CD14-positive monocyte (primary cell): ENCODE measurements at regions not wholly inside any gene's neighbourhood (a gene's known extent, or its start where the extent isn't known, plus 50 kb on each side); places are given as distances from the start of the nearest gene placed in this dataset.
A peak's percentile ranks its signal among the peaks of the same experiment; 100 is the strongest.

Experiments used
- DNase-seq, 3 donors: peaks; one replicate each; pipeline ENCODE4 v3.0.0-alpha.2; 2011 to 2022
- H2AFZ ChIP-seq: 2 replicates; pipeline ENCODE4 v1.6.0; 2012; ENCODE audit warnings: mild to moderate bottlenecking, low read depth, low read length, inconsistent platforms; ENCODE audit not compliant: insufficient read depth, poor library complexity, severe bottlenecking
- H3K27ac ChIP-seq, 2 donors: 1 replicate in 1 of 2; 2 replicates in 1 of 2; pipeline ENCODE4 v1.5.1; 2012 to 2013; ENCODE audit warnings: low read length in 2 of 2, control low read depth in 1 of 2, inconsistent platforms in 1 of 2, low read depth in 1 of 2, mild to moderate bottlenecking in 1 of 2
- H3K27me3 ChIP-seq, 2 donors: one replicate each; pipeline versions ENCODE4 v1.6.0 to v1.6.1; 2011 to 2013; ENCODE audit warnings: low read length in 2 of 2; ENCODE audit not compliant: control insufficient read depth in 2 of 2, insufficient read depth in 2 of 2
- H3K36me3 ChIP-seq, 2 donors: replicated peaks in 1 of 2; 1 replicate in 1 of 2; 2 replicates in 1 of 2; pipeline versions ENCODE4 v1.5.1 to v1.6.1; 2012 to 2013; ENCODE audit warnings: low read length in 2 of 2, control low read depth in 1 of 2, inconsistent platforms in 1 of 2, mild to moderate bottlenecking in 1 of 2; ENCODE audit not compliant: insufficient read depth in 2 of 2, control insufficient read depth in 1 of 2
- H3K4me1 ChIP-seq, 2 donors: 1 replicate in 1 of 2; 2 replicates in 1 of 2; pipeline versions ENCODE4 v1.5.1 to v1.6.1; 2012 to 2013; ENCODE audit warnings: low read length in 2 of 2, control low read depth in 1 of 2, inconsistent platforms in 1 of 2, mild to moderate bottlenecking in 1 of 2, moderate library complexity in 1 of 2; ENCODE audit not compliant: insufficient read depth in 2 of 2, control insufficient read depth in 1 of 2
- H3K4me2 ChIP-seq: replicated peaks from 2 replicates; pipeline ENCODE3; 2012; ENCODE audit warnings: low read length, moderate library complexity, mild to moderate bottlenecking; ENCODE audit not compliant: poor library complexity, severe bottlenecking; ENCODE audit errors: extremely low read depth
- H3K4me3 ChIP-seq, 3 experiments: fragments of 200-600 bp in 1 of 3; sonication (generic) in 1 of 3; replicated peaks in 1 of 3; 1 replicate in 2 of 3; 2 replicates in 1 of 3; pipeline ENCODE4 v1.5.1; 2011 to 2013; ENCODE audit warnings: low read length in 3 of 3, mild to moderate bottlenecking in 3 of 3, control low read depth in 2 of 3, low read depth in 2 of 3, inconsistent platforms in 1 of 3, moderate library complexity in 1 of 3
- H3K79me2 ChIP-seq: 2 replicates; pipeline ENCODE4 v1.6.0; 2012; ENCODE audit warnings: mild to moderate bottlenecking, control low read depth, inconsistent platforms, low read length, moderate library complexity; ENCODE audit not compliant: insufficient read depth
- H3K9ac ChIP-seq: 2 replicates; pipeline ENCODE4 v1.6.0; 2017; ENCODE audit warnings: low read length, mild to moderate bottlenecking; ENCODE audit not compliant: insufficient read depth, poor library complexity, severe bottlenecking
- H3K9me3 ChIP-seq, 2 donors: replicated peaks in 1 of 2; 1 replicate in 1 of 2; 2 replicates in 1 of 2; pipeline versions ENCODE4 v1.5.1 to v1.6.1; 2012 to 2013; ENCODE audit warnings: low read length in 2 of 2, control low read depth in 1 of 2; ENCODE audit not compliant: control insufficient read depth in 1 of 2, insufficient read depth in 1 of 2
- H4K20me1 ChIP-seq: 2 replicates; pipeline ENCODE4 v1.6.0; 2012; ENCODE audit warnings: mild to moderate bottlenecking, low read length, control low read depth, moderate library complexity; ENCODE audit not compliant: insufficient read depth
- H3K27ac Mint-ChIP-seq, 7 donors: one replicate each; pipeline ENCODE4 v1.8.0; 2020; ENCODE audit warnings: mild to moderate bottlenecking in 7 of 7, mixed read lengths in 7 of 7, moderate library complexity in 6 of 7, inconsistent platforms in 2 of 7
- H3K27me3 Mint-ChIP-seq, 3 donors: one replicate each; pipeline ENCODE4 v1.8.0; 2021 to 2022; ENCODE audit warnings: low read depth in 3 of 3, mild to moderate bottlenecking in 3 of 3, mixed read lengths in 3 of 3, moderate library complexity in 3 of 3, inconsistent platforms in 1 of 3
- H3K36me3 Mint-ChIP-seq, 2 donors: one replicate each; pipeline ENCODE4 v1.8.0; 2020; ENCODE audit warnings: mixed read lengths in 2 of 2, inconsistent platforms in 1 of 2, mild to moderate bottlenecking in 1 of 2
- H3K4me1 Mint-ChIP-seq: one replicate; pipeline ENCODE4 v1.8.0; 2020; ENCODE audit warnings: mild to moderate bottlenecking, mixed read lengths
- H3K4me3 Mint-ChIP-seq, 2 donors: one replicate each; pipeline ENCODE4 v1.8.0; 2020; ENCODE audit warnings: mild to moderate bottlenecking in 2 of 2, mixed read lengths in 2 of 2, moderate library complexity in 1 of 2
- H3K9me3 Mint-ChIP-seq, 7 donors: one replicate each; pipeline ENCODE4 v1.8.0; 2020 to 2022; ENCODE audit warnings: mixed read lengths in 7 of 7, mild to moderate bottlenecking in 6 of 7, moderate library complexity in 6 of 7, inconsistent platforms in 2 of 7
- whole genome bisulfite sequencing: methylation state at CpG from one replicate; pipeline ENCODE4 v1.1.5; 2013; ENCODE audit warnings: missing lambda C conversion rate; ENCODE audit not compliant: insufficient coverage; 5-methylcytosine and 5-hydroxymethylcytosine counted together
- intact Hi-C, 2 donors: fragments of 100-400 bp; cut with micrococcal nuclease; formaldehyde crosslinking; loops; one replicate each; pipeline versions ENCODE4 v1.15.0 to v1.15.1; 2023
- TF ChIP-seq, protein P1 (sequence below): fragments of 200-600 bp; IDR thresholded peaks from one replicate; pipeline ENCODE4 v1.8.0; 2022; ENCODE audit warnings: antibody characterized with exemption, mild to moderate bottlenecking

DNA sequence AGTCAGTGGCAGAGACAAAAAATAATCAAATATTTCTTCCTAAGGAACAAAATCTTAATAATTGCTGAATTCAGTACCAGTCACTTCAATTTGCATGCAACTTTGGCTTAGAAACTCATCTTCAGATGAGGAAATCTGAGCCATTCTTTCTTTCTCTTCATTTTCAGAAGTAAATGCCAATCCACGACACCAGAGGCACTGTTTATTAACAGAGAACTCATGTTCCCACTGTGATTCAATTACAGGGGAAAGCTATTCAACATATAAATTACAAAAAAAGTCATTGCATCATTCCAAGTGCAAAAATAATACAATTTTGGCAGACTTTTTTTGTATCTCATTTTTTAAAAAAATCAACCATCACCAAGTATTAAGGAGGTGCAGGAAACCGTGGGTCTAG is 816.1 kb upstream of the TMEM132C start:
- TF ChIP-seq, protein P1, sequence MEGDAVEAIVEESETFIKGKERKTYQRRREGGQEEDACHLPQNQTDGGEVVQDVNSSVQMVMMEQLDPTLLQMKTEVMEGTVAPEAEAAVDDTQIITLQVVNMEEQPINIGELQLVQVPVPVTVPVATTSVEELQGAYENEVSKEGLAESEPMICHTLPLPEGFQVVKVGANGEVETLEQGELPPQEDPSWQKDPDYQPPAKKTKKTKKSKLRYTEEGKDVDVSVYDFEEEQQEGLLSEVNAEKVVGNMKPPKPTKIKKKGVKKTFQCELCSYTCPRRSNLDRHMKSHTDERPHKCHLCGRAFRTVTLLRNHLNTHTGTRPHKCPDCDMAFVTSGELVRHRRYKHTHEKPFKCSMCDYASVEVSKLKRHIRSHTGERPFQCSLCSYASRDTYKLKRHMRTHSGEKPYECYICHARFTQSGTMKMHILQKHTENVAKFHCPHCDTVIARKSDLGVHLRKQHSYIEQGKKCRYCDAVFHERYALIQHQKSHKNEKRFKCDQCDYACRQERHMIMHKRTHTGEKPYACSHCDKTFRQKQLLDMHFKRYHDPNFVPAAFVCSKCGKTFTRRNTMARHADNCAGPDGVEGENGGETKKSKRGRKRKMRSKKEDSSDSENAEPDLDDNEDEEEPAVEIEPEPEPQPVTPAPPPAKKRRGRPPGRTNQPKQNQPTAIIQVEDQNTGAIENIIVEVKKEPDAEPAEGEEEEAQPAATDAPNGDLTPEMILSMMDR: no peak
- H3K27ac Mint-ChIP-seq: no peak overlapping the region
- H3K4me1 Mint-ChIP-seq: no peaks in the 10 kb centered on the region
- Histone ChIP-seq H3K79me2 (no peaks in the 10 kb centered on the region), H4K20me1 (no peaks in the 10 kb centered on the region), H3K36me3 (no peaks in the 10 kb centered on the region), H3K9me3 (peaks cover 10 to 13% of the 10 kb centered on the region in 2 donors), H2AFZ (no peak overlapping the region), H3K9ac (no peak overlapping the region), H3K4me3 (no peak overlapping the region), H3K4me2 (no peak overlapping the region), H3K27me3 (peaks cover 0 to 19% of the 10 kb centered on the region in 2 donors), H3K27ac (no peak overlapping the region), H3K4me1 (no peaks in the 10 kb centered on the region)
- H3K36me3 Mint-ChIP-seq: no peaks in the 10 kb centered on the region
- no peak for DNase-seq
- no CpG with 5 or more reads among the region's 2 CpGs for WGBS
- intact Hi-C loops: no loop called here
- peaks cover 3 to 13% (median 5%) of the 10 kb centered on the region in 7 donors for H3K9me3 Mint-ChIP-seq
- H3K4me3 Mint-ChIP-seq: no peak overlapping the region
- peaks cover 10 to 22% (median 15%) of the 10 kb centered on the region in 3 donors for H3K27me3 Mint-ChIP-seq

DNA sequence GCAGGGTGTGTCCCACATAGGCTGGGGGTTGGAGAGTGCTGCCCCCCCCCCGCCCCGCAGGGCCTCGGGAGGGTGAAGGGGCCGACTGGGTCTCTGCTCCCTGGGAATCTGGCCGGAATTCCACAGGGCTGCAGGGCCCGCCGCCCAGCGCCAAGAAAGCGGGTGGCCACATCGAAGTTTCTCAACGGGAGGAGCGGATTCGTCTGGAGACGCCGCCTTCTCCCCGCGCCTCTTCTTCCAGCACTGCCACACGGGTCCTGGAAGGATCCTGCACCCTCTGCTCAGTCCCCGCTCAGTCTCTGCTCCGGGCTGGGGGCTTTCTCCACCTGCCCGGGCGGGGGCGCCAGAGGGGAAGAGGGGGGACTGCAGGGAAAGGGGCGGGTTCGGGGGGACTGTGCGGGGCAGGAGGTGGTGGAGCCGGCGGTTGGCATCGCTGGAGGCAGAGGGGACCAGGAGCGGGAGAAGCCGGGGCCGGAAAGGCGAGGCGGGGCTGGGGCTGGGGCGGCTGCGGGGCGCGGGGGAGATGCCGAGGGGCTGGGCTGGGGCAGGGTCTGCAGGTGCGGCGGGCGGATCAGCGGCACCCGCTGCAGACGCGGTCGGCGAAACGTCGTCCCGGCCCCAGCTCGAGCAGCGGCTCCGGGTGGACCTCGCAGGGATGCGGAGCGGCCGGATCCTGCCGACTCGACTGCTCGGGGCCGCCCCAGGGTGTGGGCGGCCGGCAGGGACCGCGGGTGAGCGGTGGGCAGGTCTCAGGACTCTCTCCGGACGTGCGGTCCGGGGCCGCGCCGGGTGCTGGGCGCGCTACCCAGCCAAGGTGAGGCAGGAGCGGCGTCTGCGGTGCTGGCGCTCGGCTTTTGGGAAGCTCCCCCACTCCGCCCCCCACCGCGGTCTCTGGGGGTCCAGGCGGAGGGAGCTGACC is 811.4 kb upstream of the TMEM132C start:
- peaks cover 18 to 42% (median 28%) of the 10 kb centered on the region in 3 donors for H3K27me3 Mint-ChIP-seq

More for the DNA sequence above, 811.4 kb upstream of the TMEM132C start:
- Histone ChIP-seq H3K27me3 (peaks cover 0 to 26% of the 10 kb centered on the region in 2 donors), H4K20me1 (no peaks in the 10 kb centered on the region), H3K9me3 (no peaks in the 10 kb centered on the region), H3K27ac (no peak overlapping the region), H3K36me3 (no peaks in the 10 kb centered on the region), H3K4me2 (no peak overlapping the region), H3K79me2 (no peaks in the 10 kb centered on the region), H3K4me3 (no peak overlapping the region), H3K9ac (no peak overlapping the region), H2AFZ (no peak overlapping the region), H3K4me1 (no peaks in the 10 kb centered on the region)
- H3K36me3 Mint-ChIP-seq: no peaks in the 10 kb centered on the region
- H3K4me3 Mint-ChIP-seq: peak overlapping the region in 1 of 2 donors; percentile 64
- no peak overlapping the region for H3K27ac Mint-ChIP-seq
- intact Hi-C loops: no loop called here
- no peak for DNase-seq
- H3K4me1 Mint-ChIP-seq: no peaks in the 10 kb centered on the region
- WGBS: 3% methylated on average over 75 of the region's 85 CpGs
- H3K9me3 Mint-ChIP-seq: peaks cover 0 to 13% (median 6%) of the 10 kb centered on the region in 7 donors
- TF ChIP-seq, protein P1: no peak
